ENCODE measurements at regions not wholly inside any gene's neighbourhood (a gene's known extent, or its start where the extent isn't known, plus 50 kb on each side); places are given as distances from the start of the nearest gene placed in this dataset.

DNA sequence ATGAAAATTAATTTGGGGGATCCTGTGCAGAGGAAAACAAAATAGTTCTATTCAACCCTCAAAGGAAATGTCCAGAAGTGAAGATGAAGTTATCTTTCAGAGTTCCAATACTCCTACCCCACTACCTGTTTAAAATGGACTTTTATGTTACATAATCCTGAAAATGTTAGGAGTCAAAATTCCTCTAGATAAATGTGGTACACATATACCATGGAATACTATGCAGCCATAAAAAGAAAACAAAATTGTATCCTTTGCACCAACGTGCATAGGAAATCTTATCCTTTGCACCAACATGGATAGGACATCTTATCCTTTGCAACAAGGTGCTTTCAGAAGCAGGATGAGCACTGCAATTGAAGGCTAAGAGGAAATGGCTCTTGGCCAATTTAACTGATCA lies 245.2 kb downstream of the LTN1 start:
- Mint-ChIP-seq H3K27ac (ENCODE audit: unreplicated experiment) (no peak overlapping the region), H3K36me3 (ENCODE audit: unreplicated experiment) (no peaks in the 10 kb centered on the region), H3K27me3 (ENCODE audit: unreplicated experiment) (no peaks in the 10 kb centered on the region), H3K4me1 (ENCODE audit: low read depth, unreplicated experiment) (no peaks in the 10 kb centered on the region), H3K4me3 (ENCODE audit: unreplicated experiment) (no peak overlapping the region), H3K9me3 (ENCODE audit: unreplicated experiment) (no peaks in the 10 kb centered on the region)
- DNase-seq = no peak
- TF ChIP-seq, protein P1, sequence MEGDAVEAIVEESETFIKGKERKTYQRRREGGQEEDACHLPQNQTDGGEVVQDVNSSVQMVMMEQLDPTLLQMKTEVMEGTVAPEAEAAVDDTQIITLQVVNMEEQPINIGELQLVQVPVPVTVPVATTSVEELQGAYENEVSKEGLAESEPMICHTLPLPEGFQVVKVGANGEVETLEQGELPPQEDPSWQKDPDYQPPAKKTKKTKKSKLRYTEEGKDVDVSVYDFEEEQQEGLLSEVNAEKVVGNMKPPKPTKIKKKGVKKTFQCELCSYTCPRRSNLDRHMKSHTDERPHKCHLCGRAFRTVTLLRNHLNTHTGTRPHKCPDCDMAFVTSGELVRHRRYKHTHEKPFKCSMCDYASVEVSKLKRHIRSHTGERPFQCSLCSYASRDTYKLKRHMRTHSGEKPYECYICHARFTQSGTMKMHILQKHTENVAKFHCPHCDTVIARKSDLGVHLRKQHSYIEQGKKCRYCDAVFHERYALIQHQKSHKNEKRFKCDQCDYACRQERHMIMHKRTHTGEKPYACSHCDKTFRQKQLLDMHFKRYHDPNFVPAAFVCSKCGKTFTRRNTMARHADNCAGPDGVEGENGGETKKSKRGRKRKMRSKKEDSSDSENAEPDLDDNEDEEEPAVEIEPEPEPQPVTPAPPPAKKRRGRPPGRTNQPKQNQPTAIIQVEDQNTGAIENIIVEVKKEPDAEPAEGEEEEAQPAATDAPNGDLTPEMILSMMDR (IDR thresholded peaks at IDR 0.05; ENCODE audit: partially characterized antibody, unreplicated experiment) = no peak

DNA sequence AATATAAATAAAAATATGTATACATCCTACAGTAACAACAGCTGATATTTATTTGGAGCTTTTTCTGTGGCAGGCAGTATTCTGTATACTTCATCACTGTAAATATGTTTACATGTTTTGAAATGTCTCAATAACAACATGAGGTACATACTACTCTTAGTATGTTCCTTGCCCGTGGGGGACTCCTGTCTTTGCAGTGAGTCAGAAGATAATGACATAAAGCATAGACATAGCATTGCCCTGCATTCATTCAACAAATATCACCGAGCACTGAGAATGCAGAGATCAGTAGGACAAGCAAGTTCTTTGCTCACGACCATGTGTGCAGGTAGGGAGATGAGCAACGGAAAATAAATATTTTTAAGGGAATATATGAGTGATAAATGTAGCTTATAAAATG lies 246.5 kb downstream of the LTN1 start:
- no peak overlapping the region for H3K4me3 Mint-ChIP-seq (ENCODE audit: unreplicated experiment)
- no peaks in the 10 kb centered on the region for H3K9me3 Mint-ChIP-seq (ENCODE audit: unreplicated experiment)
- no peaks in the 10 kb centered on the region for H3K36me3 Mint-ChIP-seq (ENCODE audit: unreplicated experiment)
- H3K27me3 Mint-ChIP-seq (ENCODE audit: unreplicated experiment) = no peaks in the 10 kb centered on the region
- TF ChIP-seq, protein P1 (IDR thresholded peaks at IDR 0.05; ENCODE audit: partially characterized antibody, unreplicated experiment) = no peak
- H3K4me1 Mint-ChIP-seq (ENCODE audit: low read depth, unreplicated experiment) = no peaks in the 10 kb centered on the region
- H3K27ac Mint-ChIP-seq (ENCODE audit: unreplicated experiment) = no peak overlapping the region
- no peak for DNase-seq

DNA sequence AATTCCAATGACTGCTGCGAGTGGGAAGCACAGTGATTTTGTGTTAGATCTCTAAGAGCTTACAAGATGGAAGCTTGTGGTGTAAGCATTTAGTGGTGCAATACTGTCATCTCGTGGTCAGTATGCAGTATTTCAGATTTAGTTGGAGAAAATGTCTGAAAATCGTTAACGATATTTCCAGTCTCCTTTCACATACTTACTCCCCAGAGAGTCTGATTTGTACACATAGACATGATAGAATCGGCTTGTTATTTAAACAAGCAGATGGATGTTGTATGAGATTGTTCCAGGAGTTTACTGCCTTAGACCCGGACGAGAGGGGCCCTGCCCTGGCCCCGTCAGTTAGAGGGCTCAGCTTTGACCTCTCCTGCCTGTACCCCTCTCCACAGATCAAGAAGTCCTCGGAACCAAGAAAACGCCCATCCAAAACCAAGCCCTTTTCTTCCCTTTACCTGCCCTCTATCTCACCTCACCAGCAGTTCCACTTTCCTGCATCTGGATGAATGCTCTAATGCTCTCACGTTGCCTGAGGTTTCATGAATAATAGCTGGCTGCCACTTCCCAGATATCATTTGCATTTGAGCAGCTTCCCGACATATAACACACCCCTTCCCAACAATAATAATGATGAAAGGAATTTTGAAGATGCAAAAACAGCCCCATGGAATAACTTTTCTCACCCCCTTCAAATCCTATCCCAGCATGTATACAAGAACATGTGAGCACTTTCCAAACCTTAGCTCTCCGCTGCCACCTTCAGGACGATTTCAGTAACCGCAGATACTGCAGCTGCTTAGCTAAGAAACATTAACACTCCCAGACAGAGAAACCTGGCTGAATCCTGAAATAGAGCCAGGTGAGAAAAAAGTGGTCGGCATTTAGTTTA lies 247.3 kb downstream of the LTN1 start:
- Mint-ChIP-seq H3K27me3 (ENCODE audit: unreplicated experiment) (no peaks in the 10 kb centered on the region), H3K36me3 (ENCODE audit: unreplicated experiment) (no peaks in the 10 kb centered on the region), H3K4me1 (ENCODE audit: low read depth, unreplicated experiment) (no peaks in the 10 kb centered on the region), H3K4me3 (ENCODE audit: unreplicated experiment) (no peak overlapping the region), H3K9me3 (ENCODE audit: unreplicated experiment) (no peaks in the 10 kb centered on the region), H3K27ac (ENCODE audit: unreplicated experiment) (no peak overlapping the region)
- peak; percentile 79 for DNase-seq
- TF ChIP-seq, protein P1 (IDR thresholded peaks at IDR 0.05; ENCODE audit: partially characterized antibody, unreplicated experiment) = peak; percentile 66

DNA sequence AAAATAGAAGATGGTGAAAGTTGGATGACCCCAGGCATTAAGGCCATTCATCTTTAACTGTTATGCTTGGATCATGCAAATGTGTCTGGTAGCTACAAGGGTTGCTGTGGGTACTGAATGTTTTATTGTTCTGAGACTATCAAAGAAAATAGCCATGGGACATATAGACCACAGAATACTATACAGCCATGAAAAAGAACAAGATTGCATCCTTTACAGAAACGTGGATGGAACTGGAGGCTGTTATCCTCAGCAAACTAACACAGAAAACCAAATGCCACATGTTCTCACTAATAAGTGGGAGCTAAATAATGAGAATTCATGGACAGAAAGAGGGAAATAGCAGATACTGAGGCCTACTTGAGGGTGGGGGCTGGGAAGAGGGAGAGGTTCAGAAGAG lies 249.0 kb downstream of the LTN1 start:
- H3K36me3 Mint-ChIP-seq (ENCODE audit: unreplicated experiment) = no peaks in the 10 kb centered on the region
- TF ChIP-seq, protein P1 (IDR thresholded peaks at IDR 0.05; ENCODE audit: partially characterized antibody, unreplicated experiment) = no peak
- H3K27me3 Mint-ChIP-seq (ENCODE audit: unreplicated experiment) = no peaks in the 10 kb centered on the region
- DNase-seq = no peak
- H3K4me3 Mint-ChIP-seq (ENCODE audit: unreplicated experiment) = no peak overlapping the region
- H3K4me1 Mint-ChIP-seq (ENCODE audit: low read depth, unreplicated experiment) = no peaks in the 10 kb centered on the region
- H3K27ac Mint-ChIP-seq (ENCODE audit: unreplicated experiment) = no peak overlapping the region
- no peaks in the 10 kb centered on the region for H3K9me3 Mint-ChIP-seq (ENCODE audit: unreplicated experiment)

DNA sequence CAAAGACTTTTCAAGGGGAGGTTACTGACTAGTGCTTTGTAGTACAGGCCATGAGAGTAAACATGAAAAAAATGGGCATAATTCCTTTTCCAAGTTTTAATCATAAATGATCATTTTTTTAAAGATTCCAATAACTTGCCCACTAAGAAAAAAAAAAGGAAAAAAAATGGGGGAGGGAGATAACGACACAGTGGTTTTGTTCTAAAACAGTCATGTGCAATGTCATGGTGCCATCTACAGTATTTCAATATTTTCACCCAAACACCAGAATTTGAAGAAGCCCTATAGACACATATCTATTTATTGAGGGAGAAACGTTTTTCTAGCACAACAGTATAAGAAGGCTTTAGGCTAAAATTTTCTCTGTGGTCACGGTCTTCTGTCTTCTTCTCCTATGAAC lies 250.2 kb downstream of the LTN1 start:
- H3K9me3 Mint-ChIP-seq (ENCODE audit: unreplicated experiment) = no peaks in the 10 kb centered on the region
- H3K4me1 Mint-ChIP-seq (ENCODE audit: low read depth, unreplicated experiment) = no peaks in the 10 kb centered on the region
- no peaks in the 10 kb centered on the region for H3K36me3 Mint-ChIP-seq (ENCODE audit: unreplicated experiment)
- H3K27me3 Mint-ChIP-seq (ENCODE audit: unreplicated experiment) = no peaks in the 10 kb centered on the region
- no peak overlapping the region for H3K27ac Mint-ChIP-seq (ENCODE audit: unreplicated experiment)
- DNase-seq = no peak
- H3K4me3 Mint-ChIP-seq (ENCODE audit: unreplicated experiment) = no peak overlapping the region
- TF ChIP-seq, protein P1 (IDR thresholded peaks at IDR 0.05; ENCODE audit: partially characterized antibody, unreplicated experiment) = no peak
